GM21367 (cell line): ENCODE measurements at regions not wholly inside any gene's neighbourhood (a gene's known extent, or its start where the extent isn't known, plus 50 kb on each side); places are given as distances from the start of the nearest gene placed in this dataset.
"Not testable (repeated sequence)": the region's sequence is repeated elsewhere in the genome, so short reads cannot be mapped to it uniquely, and the experiment has no call there.

ENCODE experiments used
- ATAC-seq: cut with Tn5 transposase; IDR thresholded peaks from one replicate; pipeline ENCODE4 v1.9.1; 2021; ENCODE audit not compliant: unreplicated experiment

GRCh38 chr2:228359473-228359872, 178.0 kb upstream of the SPHKAP start:
- ATAC-seq: no peak

- no peak for ATAC-seq
Measured at GRCh38 chr2:228355897-228356296, 174.4 kb upstream of the SPHKAP start.

DNA sequence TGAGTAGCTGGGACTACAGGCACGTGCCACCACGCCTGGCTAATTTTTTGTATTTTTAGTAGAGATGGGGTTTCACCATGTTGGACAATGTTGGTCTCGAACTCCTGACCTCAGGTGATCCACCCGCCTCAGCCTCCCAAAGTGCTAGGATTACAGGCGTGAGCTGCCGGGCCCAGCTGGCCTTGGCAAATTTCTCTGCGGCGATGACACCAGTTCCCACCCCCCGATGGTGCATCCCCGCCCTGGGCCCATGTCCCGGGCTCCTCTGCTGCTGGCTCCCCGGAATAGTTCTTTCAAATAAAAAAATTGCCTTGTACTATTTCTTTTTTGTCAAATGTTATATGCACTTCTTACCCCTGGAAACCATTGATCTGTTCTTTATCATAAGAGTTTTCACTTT, 171.5 kb upstream of the SPHKAP start:
- ATAC-seq: not testable (repeated sequence)

- ATAC-seq: no peak
Measured at GRCh38 chr2:228352048-228352447, 170.6 kb upstream of the SPHKAP start.

- ATAC-seq: no peak
Measured at GRCh38 chr2:228348516-228349064, 167.1 kb upstream of the SPHKAP start.

DNA sequence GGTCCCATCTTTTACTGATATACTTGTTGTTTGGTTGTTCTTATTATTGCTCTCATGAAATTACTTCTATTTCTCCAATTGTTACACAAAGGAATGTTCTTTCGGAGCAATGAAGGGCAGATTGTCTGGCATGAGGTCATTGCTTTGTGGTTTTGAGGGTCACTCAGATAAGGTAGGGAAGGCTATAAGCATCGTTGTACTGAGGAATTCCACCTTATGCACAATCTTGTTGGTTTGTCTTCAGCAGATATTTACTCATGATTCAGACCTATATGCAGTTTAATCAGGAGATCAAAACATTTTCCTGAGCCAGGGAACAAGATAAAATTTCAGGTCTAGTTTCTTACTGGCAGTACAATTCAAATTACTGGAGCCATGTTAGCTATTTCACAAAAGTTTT, 163.0 kb upstream of the SPHKAP start:
- ATAC-seq: no peak

DNA sequence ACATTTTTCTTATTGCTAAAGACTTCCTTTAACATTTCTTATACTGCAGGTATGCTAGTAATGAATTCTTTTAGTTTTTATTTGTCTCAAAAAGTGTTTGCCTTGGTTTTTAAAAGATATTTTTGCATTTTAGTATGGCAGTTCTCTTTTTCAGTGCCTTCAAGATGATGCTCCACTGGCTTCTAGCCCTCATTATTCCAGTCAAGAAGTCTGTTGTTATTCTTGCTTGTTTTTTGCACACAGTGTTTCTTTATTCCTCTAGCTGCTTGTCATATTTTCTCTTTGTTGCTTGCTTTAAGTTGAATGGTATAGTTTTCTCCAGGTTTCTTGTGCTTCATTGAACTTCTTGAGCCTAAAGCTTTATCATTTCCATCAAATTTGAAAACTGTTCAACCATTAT, 158.0 kb upstream of the SPHKAP start:
- no peak for ATAC-seq

DNA sequence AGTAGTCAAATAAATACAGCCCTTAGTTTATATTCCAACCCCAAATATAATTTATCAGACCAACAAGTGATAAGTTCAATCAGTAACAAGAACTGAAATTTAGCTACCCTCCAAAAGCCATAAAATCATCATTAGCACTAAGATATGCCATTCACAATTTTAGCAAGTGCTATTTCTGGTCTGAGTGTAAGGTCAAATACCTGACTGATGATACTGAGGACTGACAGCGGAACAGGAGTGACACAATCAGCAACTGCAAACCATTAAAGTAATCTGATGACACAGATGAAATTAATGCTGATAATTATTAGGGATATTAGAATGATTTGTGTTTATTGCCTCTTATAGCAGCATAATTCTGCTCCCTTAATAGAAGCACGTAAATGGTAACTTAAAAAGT, 152.7 kb upstream of the SPHKAP start:
- ATAC-seq: no peak

- ATAC-seq: no peak
Measured at GRCh38 chr2:228329282-228329681, 147.8 kb upstream of the SPHKAP start.

DNA sequence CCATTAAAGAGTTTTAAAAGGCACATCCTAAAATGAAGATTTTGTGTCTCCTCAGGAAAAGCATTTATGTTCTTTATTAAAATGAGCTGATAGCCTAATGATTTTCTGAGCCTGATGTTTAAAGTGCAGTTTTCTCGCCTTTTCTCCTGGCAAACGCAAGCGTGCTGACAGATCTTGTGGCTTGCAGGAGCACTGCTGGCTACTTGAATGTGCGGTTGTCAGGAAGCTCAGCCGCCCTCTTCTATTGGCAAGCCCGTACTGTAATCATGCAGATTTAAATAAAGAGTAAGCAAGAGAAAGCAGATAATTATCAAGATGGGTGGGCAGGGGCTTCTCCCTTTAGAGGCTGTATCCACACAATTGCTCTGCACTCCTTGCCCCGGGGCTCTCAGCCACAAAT, 139.5 kb upstream of the SPHKAP start:
- ATAC-seq: no peak

DNA sequence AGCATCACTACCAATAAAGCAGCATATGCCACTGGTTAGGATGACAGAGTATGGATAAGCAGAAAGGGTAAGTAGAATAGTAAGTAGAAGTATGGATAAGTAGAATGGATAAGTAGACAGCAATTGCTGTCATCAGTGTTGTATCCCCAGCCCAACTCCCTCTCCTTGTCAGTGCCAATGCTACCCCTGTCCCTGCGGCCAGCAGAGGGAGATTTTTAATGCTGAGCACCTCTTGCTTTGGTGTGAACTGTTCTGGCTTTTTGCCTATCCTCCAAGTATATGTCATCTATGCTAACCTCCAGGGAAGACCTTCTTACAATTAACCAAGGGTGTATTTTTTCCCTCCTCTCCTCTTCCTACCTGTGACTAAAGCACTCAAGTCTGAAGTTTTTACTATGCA, 136.7 kb upstream of the SPHKAP start:
- ATAC-seq: no peak

DNA sequence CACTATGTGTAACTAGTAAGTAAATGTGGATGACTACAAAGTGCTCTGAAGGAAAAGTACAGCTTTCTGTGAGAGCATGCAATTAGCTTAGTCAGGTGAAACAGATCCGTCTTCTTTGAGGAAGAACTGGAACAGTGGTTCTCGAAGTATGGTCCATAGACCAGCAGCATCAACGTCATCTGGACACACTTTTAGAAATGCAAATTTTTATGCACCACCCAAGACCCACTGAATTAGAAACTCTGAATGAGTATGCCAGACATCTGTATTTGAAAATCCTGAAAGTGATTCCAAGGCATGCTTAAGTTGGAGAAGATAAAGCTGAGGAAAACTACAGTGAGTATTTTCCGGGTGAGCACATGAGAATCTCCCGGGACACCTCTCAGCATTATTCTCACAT, 130.7 kb upstream of the SPHKAP start:
- ATAC-seq: no peak

GRCh38 chr2:228303960-228304359, 122.5 kb upstream of the SPHKAP start:
- no peak for ATAC-seq

DNA sequence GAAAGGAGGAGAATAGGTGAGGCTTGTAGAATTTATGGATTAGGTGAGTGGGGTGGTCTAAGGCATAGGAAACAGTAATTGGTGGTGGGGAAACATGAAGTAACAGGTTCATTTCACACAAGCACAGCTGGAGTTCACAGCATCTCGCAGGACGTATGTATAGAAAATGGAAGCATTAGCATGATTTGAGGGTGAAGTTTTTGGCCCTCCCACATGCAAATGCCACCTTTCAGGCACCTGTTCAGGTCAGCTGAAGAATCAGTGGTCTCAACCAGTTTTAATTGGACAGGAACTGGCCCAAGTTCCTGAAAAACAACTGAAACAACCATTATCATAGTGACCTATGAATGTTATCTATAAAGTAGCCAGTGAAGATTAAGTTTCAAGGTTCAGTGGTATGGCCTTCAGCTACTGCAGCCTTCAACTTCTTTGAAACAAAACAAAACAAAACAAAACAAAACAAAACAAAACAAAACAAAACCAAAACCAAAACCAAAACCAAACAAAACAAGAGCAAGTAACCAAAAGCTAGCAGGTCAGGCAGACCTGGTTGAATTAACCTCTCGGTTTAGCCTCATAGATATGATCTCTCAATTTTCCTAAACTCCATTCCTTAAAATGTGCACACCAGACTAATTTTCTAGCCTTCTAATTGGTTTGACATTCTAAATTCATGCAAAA, 102.1 kb upstream of the SPHKAP start:
- ATAC-seq: no peak

DNA sequence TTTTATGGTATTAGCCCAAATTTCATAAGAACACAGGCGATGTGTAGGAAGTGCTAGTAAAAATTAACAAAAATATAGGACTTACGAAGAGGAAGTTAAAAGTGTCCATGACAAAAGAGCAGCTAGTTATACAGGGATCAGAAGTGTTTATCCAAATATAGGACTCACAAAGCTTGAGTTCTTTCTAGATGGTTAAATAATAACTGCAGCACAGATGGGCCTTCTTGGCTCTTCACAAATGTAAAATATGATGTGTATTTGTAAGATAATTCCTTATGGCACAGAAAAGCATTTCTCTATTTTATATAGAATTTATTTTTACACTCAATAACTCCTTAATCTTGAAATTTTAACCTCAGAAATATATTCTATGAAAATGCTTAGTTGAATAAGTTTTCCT, 100.9 kb upstream of the SPHKAP start:
- no peak for ATAC-seq

DNA sequence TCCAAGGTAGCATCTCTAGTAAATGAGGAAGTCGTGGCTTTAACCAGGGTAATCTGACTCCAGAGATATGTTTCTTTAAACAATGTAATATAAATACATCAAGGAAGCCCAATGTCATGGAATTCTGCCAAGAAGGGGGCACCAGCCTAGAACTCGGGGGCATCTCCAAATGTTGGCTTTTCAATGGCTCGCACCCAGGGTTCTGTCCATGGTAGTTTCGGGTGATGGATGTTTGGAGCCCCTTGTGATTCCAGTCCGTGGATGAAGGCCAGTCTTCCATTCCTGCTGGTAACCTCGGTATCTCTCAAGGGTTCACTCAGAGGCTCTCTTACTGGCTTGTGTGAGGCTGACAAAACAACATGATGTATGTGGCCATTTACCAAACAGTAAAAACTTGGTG, 91.7 kb upstream of the SPHKAP start:
- ATAC-seq: no peak

DNA sequence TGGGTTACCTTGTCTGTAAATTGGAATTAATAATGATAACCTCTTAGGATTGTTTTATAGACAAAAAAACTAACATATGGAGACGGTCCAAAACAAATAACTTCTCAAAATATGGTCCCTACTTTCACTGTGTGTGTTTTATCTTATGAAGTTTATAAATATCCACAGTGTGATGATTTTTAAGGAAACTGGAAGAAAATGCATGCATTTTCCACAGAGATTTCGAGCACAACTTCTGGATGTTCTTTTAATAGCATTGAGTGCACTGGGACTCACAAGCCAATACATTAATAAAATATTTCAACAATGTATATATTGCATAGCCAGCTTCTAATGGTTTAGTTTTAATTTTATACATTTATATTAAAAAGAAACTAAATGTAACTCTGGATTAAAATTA, 87.9 kb upstream of the SPHKAP start:
- ATAC-seq: no peak

DNA sequence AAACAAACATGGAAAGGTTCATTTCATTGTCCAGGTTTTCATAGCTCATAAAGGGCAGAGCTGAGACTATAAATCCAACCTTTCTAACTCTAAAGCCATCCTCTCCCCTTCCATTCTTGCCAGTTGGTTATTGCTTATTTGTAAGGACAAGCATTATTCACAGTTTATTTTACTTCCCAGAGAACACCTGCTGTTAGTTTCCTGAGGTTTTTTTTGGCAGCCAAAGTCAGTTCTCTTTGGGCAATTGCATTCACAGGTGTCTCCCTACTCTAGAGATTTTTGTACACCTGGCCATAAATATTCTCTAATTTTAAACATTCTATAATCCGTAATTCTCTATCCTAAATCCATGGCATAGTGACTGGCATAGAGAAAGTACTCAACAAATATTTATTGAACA, 87.3 kb upstream of the SPHKAP start:
- ATAC-seq: no peak

- ATAC-seq: no peak
Measured at GRCh38 chr2:228268301-228268700, 86.8 kb upstream of the SPHKAP start.

DNA sequence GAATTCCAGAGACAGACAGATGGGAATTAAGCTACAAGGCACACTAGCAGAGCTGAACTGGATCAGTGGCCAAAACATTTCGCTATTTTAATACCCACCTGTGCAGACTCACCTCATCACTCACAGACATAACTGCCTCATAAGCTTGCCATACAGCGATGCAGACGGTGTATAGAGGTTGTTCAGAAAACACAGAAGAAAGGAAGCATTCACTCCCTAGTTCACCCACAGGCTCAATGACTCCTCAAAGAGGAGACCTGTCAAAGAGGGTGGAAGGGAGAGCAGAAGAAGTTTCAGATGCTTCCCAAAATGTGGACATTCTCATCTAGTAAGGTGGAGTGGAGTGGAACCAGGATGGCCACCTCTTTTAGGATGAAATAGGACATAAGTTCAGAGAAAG, 81.7 kb upstream of the SPHKAP start:
- no peak for ATAC-seq

- no peak for ATAC-seq
Measured at GRCh38 chr2:228261546-228261945, 80.1 kb upstream of the SPHKAP start.

DNA sequence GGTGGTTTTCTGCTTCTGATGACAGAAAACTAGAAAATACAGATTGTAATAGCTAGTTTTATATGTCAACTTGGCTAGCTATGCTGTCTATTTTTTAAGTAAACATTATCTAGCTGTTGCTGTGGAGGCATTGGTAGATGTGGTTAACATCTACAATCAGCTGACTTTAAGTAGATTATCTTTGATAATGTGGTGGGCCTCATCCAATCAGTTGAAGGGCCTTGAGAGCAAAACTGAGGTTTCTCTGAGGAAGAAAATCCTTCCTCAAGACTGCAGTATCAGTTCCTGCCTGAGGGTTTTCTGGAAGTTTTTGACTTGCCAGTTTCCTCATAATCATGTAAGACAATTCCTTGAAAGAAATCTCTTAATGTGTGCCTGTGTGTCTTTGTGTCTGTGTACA, 75.9 kb upstream of the SPHKAP start:
- ATAC-seq: no peak

DNA sequence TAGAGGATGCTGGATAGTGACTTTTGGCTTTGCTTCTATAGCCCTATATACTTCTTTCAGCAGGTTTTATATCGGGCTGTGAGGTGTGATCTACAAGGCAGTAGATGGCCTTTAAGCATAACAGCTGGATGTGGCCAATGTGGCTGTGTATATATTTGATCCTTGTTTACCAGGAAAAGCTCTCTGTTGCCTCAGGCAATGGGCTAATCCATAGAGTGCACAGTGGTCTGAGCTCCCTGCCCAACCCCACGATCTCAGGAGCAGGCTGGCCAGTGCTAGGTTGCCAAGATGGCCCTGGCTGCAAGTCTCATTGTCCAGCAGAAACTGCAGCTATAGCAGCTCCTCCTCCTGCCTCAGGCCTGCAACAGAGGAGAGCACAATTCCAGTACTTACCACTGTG, 72.3 kb upstream of the SPHKAP start:
- ATAC-seq: no peak
